AML-193 (cell line): ENCODE measurements at regions not wholly inside any gene's neighbourhood (a gene's known extent, or its start where the extent isn't known, plus 50 kb on each side); places are given as distances from the start of the nearest gene placed in this dataset.

Experiments
- DNase-seq, 2 experiments: peaks; one replicate each; lab custom pipeline; 2025; lab: John Stamatoyannopoulos, UW

- DNase-seq: no peak
Measured at GRCh38 chr3:26522919-26523318, 99.7 kb upstream of the LRRC3B start.

- DNase-seq: no peak
Measured at GRCh38 chr3:26525013-26525412, 97.6 kb upstream of the LRRC3B start.

GRCh38 chr3:26535151-26535550, 87.4 kb upstream of the LRRC3B start:
- DNase-seq: no peak

- DNase-seq: no peak
Measured at GRCh38 chr3:26536955-26537354, 85.6 kb upstream of the LRRC3B start.

- DNase-seq: no peak
Measured at GRCh38 chr3:26550413-26550812, 72.2 kb upstream of the LRRC3B start.

GRCh38 chr3:26556637-26557036, 65.9 kb upstream of the LRRC3B start:
- no peak for DNase-seq

GRCh38 chr3:26558257-26558656, 64.3 kb upstream of the LRRC3B start:
- DNase-seq: no peak

GRCh38 chr3:26559227-26559626, 63.3 kb upstream of the LRRC3B start:
- DNase-seq: no peak

GRCh38 chr3:26560081-26560480, 62.5 kb upstream of the LRRC3B start:
- no peak for DNase-seq

- no peak for DNase-seq
Measured at GRCh38 chr3:26562021-26562768, 60.4 kb upstream of the LRRC3B start.
